G401 (cell line): ENCODE measurements at regions not wholly inside any gene's neighbourhood (a gene's known extent, or its start where the extent isn't known, plus 50 kb on each side); places are given as distances from the start of the nearest gene placed in this dataset.
"Not testable (repeated sequence)": the region's sequence is repeated elsewhere in the genome, so short reads cannot be mapped to it uniquely, and the experiment has no call there.

ENCODE experiments used
- DNase-seq: peaks from one replicate; pipeline ENCODE4 v3.0.0-alpha.2; 2015; ENCODE audit warnings: low spot score
- in situ Hi-C: cut with HindIII; loops from 2 replicates; pipeline ENCODE4 v1.10.0; 2016; ENCODE audit warnings: low sequenced_read_pairs, mixed read lengths

DNA sequence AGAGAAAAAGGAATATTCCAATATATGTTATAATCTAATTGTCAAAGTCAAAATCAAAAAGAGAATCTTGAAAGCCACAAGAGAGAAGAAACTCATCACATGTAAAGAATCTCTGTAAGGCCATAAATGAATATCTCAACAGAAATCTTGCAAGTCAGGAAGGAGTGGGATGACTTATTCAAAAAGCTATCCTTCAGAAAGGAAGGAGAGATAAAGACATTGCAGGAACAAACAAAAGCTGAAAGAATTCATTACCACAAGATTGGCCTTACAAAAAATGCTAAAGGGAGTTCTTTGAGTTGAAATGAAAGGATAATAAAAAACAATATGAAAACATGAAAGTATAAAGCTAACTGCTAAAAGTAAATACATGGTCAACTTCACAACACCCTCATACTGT lies 286.8 kb downstream of the LRIG3 start:
- DNase-seq, result no peak
- in situ Hi-C loops, result no loop called here

- DNase-seq, result no peak
- in situ Hi-C loops, result no loop called here
Measured at GRCh38 chr12:58639318-58639934, 280.9 kb downstream of the LRIG3 start.

- in situ Hi-C loops, result no loop called here
- DNase-seq, result no peak
Measured at GRCh38 chr12:58640314-58640713, 280.0 kb downstream of the LRIG3 start.

DNA sequence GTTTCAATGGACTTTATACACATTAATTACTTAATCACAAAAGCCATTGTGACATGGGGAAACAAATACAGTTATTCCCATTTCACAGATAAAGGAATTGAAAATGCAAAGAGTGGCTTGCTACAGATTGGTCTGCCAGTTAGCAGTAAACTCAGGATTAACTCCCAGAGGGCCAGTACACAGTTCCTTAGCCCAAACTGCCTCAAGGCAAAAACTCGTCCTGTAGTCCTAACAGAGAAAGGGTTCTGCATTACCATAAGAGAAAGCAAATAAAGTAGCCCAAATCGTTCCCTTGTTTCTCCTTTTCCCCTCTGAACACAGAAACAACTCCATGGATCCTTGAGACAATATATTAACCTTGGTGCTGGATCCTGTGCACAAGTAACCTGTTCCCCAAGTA lies 274.4 kb downstream of the LRIG3 start:
- in situ Hi-C loops, result no loop called here
- no peak for DNase-seq

GRCh38 chr12:58647495-58647894 lies 272.8 kb downstream of the LRIG3 start:
- in situ Hi-C loops, result no loop called here
- no peak for DNase-seq

DNA sequence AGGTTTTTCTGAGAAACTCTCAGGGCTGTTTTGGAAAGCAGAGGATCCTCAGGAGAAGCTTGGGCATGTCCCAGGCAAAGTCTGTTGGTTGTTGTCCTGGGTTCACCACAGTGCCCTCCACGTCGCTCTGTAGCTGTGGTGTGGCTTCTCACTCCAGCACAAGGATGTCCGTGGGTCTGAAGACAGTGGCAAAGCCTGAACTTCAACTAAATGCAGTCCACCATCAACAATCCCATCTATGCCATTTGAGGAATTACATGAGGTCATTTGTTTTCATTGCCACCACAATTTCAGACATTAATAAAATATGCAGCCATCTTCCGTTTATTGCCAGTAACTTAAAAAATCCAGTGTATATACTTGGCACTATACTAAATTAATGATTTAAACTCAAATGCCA lies 272.1 kb downstream of the LRIG3 start:
- in situ Hi-C loops, result no loop called here

GRCh38 chr12:58651850-58652249 lies 268.5 kb downstream of the LRIG3 start:
- no peak for DNase-seq
- in situ Hi-C loops, result no loop called here

More for the DNA sequence above, 272.1 kb downstream of the LRIG3 start:
- DNase-seq, result no peak

DNA sequence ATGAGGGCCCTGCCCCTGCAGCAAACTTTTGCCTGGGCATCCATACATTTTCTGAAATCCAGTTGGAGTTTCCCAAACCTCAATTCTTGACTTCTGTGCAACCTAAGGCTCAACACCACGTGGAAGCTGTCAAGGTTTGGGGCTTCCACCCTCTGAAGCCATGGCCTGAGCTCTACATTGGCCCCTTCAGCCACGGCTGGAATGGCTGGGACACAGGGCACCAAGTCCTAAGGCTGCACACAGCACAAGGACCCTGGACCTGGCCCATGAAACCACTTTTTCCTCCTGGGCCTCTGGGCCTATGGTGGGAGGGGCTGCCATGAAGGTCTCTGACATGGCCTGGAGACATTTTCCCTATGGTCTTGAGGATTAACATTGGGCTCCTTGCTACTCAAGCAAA lies 266.3 kb downstream of the LRIG3 start:
- DNase-seq, result no peak
- in situ Hi-C loops, result no loop called here

GRCh38 chr12:58655375-58655774 lies 264.9 kb downstream of the LRIG3 start:
- no peak for DNase-seq
- in situ Hi-C loops, result no loop called here

DNA sequence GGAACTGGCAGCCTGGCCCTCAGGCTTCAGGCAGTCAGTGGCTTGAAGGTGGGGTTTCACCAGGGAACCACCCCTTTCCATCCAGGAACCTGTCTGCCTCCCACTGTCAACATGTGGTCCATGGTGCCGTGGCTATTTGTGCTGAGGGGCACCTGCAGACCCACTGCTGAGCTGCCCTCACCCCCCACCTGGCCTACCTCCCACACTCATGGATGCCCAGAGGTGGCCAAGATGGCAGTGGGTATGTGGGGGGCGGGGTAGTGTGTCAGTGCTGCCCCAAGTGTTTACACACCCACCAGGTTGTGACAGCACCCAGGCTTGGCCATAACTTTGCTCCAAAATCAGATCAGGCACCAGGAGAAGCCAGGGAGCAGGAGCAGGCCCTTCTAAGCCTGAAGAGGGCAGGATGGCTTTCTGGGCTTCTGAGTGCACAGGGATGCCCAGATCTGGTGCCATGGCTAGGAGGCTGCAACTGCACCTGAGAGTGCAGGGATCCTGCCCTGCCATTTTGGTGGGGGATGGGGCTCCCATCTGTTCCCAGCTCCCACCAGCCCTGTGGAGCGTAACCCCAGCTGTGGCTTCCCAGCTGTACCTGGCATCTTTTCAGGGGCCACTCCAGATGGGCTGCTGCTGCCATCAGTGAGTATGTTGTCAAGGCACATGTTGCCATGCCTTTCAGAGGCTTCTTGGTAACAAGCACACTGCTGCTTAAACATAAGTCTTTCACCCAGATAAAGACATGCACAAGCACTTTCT lies 263.9 kb downstream of the LRIG3 start:
- in situ Hi-C loops, result no loop called here
- no peak for DNase-seq

DNA sequence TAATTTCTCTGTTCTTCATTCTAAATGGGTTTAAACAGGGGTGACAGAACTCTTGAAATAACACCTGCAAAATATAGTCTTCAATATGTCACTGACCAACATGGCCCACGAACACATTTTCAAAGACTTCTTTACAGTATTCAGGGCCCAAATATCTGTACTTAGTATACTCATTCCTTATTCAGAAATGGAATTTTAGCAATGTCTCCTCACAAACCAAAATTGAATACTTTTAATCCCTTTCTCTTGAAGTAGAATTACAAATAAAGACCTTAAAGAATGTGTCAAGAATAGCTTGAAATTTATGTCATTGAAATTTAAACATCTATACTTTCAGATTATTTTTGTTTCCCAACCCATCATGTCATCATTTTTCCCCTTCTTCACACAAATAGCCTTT lies 263.1 kb downstream of the LRIG3 start:
- in situ Hi-C loops, result no loop called here
- DNase-seq, result no peak

DNA sequence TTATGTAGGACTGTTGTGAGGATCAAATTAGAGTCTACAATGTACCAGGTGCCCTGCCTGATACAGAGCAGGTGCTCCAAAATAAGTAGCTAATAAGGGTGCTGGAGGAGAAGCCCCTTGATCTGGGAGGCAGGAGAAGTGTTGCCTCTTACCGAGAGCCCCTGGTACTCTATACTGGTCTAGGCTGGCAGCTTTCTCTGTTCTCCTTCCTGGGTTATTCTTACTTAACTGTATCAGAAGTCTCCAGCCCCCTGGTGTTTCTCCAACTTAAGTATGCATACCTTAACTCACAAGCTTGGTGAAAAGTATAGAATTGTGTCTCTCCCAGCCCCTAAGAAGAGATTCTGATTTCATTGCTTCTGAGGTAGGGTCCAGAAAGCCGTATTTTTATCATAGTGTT lies 254.9 kb downstream of the LRIG3 start:
- in situ Hi-C loops, result no loop called here

DNA sequence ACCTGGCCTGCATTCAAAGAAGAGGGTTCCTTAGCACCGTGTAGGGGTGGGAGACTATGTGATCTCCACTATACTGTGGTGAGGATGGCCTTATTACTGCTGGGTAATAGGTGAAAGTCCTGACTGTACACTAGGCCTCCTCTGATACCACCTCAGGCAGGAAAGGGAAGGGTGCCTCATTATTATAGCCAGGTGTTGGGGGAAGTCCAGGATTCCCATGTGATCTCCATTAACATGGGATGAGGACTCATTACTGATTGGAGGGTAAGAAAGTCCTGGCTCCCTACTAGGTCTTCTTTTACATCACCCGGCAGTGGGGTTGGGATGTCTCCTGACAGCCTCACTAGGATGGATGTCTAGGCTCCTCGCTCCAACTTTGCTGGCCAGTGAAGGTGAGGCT lies 252.1 kb downstream of the LRIG3 start:
- in situ Hi-C loops, result no loop called here

More for the DNA sequence above, 254.9 kb downstream of the LRIG3 start:
- DNase-seq, result no peak

DNA sequence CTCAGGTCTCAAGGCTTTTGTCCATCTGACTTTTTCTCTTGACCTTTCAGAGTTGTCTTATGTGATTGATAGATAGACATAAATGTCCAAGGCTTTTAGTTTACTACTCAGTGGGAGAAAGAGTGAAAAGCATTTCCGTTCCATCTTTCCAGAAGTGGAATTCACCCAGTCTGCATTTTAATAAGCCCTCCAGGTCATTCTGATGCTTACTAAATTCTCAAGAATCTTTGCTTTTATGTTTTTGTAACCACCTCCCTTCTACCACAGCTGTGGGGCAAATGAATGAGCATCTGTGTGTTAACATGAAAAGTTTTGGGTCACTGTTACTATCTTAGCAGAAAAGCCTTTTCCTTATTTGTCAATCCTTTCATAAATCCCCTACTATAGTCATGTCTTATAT lies 251.4 kb downstream of the LRIG3 start:
- no peak for DNase-seq
- in situ Hi-C loops, result no loop called here

More for the DNA sequence above, 252.1 kb downstream of the LRIG3 start:
- DNase-seq, result no peak

DNA sequence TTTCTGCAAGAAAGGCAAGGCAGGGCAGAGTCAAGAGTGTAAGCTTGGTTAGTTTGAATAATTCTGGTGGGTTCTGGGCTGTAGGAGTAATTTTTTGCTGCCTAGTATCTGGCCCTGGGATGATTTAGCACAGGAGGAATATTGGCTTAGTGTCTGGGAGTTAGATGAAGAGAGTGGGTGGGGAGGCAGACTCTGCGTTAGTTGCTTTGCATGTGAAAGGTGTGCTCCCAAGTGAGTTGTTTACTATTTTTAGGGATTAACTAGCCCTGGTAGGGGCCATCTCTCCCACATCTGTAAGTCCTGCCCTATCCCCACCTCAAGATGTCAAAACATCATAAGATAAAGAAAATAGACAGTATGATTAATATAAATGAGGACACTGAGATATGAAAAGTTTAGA lies 249.7 kb downstream of the LRIG3 start:
- in situ Hi-C loops, result no loop called here
- no peak for DNase-seq

DNA sequence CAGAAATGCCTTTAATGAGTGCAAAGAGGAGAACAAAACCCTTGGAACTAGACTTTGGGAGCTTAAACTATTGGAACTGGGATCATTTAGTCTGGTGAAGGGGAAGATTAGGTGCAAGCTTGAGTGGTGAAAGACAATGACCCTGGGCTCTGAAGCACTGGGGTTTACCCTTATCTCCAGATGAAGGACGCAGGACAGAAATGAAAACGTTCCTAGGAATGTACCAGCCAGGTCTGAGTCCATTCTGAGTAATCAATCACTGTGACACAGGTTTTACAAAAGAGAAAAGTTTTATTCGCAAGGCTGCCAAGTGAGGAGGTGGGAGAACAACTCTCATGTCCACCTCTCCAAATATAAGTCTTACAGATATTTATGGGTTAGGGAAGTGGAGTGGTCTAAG lies 249.1 kb downstream of the LRIG3 start:
- DNase-seq, result no peak
- in situ Hi-C loops, result no loop called here

GRCh38 chr12:58673021-58673420 lies 247.3 kb downstream of the LRIG3 start:
- in situ Hi-C loops, result no loop called here
- DNase-seq, result no peak

- in situ Hi-C loops, DNase-seq: not testable (repeated sequence)
Measured at GRCh38 chr12:58677833-58678232, 242.5 kb downstream of the LRIG3 start.

DNA sequence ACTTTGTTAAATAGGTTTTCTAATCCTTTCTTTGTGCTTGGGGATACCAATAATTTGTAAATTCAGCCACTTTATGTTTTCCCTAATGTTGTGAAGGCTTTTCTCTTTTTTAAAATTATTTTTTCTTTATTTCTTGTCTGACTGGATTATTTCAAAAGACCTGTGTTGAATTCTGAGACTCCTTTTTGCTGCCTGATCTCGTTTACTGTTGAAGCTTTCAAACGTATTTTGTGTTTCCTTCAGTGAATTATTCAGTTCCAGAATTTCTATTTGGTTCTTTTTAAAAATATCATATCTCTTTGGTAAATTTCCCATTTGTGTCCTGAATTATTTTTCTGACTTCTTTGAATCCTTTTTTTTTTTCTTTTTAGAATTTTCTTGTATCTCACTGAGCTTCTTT lies 241.6 kb downstream of the LRIG3 start:
- in situ Hi-C loops, result no loop called here
- DNase-seq, result no peak

- no peak for DNase-seq
- in situ Hi-C loops, result no loop called here
Measured at GRCh38 chr12:58681730-58682129, 238.6 kb downstream of the LRIG3 start.

DNA sequence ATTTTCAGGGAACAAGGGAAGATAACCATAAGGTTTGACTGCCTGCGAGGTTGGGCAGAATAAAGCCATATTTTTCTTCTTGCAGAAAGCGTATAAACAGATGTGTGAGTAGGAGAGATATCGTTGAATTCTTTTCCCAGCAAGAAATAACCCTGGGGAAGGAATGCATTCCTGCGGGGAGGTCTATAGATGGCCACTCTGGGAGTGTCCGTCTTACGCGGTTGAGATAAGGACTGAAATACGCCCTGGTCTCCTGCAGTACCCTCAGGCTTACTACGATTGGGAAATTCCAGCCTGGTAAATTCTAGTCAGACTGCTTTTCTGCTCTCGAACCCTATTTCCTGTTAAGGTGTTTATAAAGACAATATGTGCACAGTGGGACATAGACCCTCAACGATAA lies 225.0 kb downstream of the LRIG3 start:
- no peak for DNase-seq
- in situ Hi-C loops, result no loop called here
